ENCODE measurements at regions not wholly inside any gene's neighbourhood (a gene's known extent, or its start where the extent isn't known, plus 50 kb on each side); places are given as distances from the start of the nearest gene placed in this dataset.

GRCh38 chr12:33708935-33709334 lies 269.3 kb upstream of the SYT10 start:
- TF ChIP-seq CTCF (conservative IDR thresholded peaks at IDR 0.05; ENCODE audit: low read depth in 2 of 2) (no peak), EZH2 (IDR thresholded peaks at IDR 0.05; ENCODE audit: low read depth, unreplicated experiment) (no peak), REST (IDR thresholded peaks at IDR 0.05; ENCODE audit: unreplicated experiment) (no peak), POLR2AphosphoS5 (IDR thresholded peaks at IDR 0.05; ENCODE audit: low read depth) (no peak), EZH2phosphoT487 (IDR thresholded peaks at IDR 0.05; ENCODE audit: unreplicated experiment) (no peak), CREB1 (CRISPR knock-in tag; IDR thresholded peaks at IDR 0.05; ENCODE audit: low read depth) (no peak), NANOG (IDR thresholded peaks at IDR 0.05; ENCODE audit: borderline replicate concordance) (no peak), JUNB (IDR thresholded peaks at IDR 0.05; ENCODE audit: unreplicated experiment) (no peak), ETS1 (IDR thresholded peaks at IDR 0.05) (no peak), STAT1 (IDR thresholded peaks at IDR 0.05; ENCODE audit: unreplicated experiment) (no peak), ZNF331 (CRISPR knock-in tag; IDR thresholded peaks at IDR 0.05; ENCODE audit: low read depth) (no peak)
